Endothelial cell (in vitro differentiated cells): ENCODE measurements at regions not wholly inside any gene's neighbourhood (a gene's known extent, or its start where the extent isn't known, plus 50 kb on each side); places are given as distances from the start of the nearest gene placed in this dataset.
"Not testable (repeated sequence)": the region's sequence is repeated elsewhere in the genome, so short reads cannot be mapped to it uniquely, and the experiment has no call there.

Experiments
- DNase-seq: peaks from one replicate; pipeline ENCODE4 v3.0.0; 2021; ENCODE audit warnings: low spot score
- H3K27ac Mint-ChIP-seq: one replicate; pipeline ENCODE4 v1.8.0; 2021; ENCODE audit warnings: mixed read lengths, inconsistent platforms; ENCODE audit not compliant: unreplicated experiment
- H3K27me3 Mint-ChIP-seq: one replicate; pipeline ENCODE4 v1.8.0; 2021; ENCODE audit warnings: mild to moderate bottlenecking, moderate library complexity, mixed read lengths, inconsistent platforms; ENCODE audit not compliant: unreplicated experiment
- H3K36me3 Mint-ChIP-seq: one replicate; pipeline ENCODE4 v1.8.0; 2021; ENCODE audit warnings: mild to moderate bottlenecking, low read depth, mixed read lengths, inconsistent platforms; ENCODE audit not compliant: unreplicated experiment
- H3K4me1 Mint-ChIP-seq: one replicate; pipeline ENCODE4 v1.8.0; 2021; ENCODE audit warnings: mild to moderate bottlenecking, mixed read lengths, inconsistent platforms; ENCODE audit not compliant: unreplicated experiment
- H3K4me3 Mint-ChIP-seq: one replicate; pipeline ENCODE4 v1.8.0; 2021; ENCODE audit warnings: mild to moderate bottlenecking, mixed read lengths, inconsistent platforms; ENCODE audit not compliant: unreplicated experiment
- H3K9me3 Mint-ChIP-seq: one replicate; pipeline ENCODE4 v1.8.0; 2021; ENCODE audit warnings: mixed read lengths, inconsistent platforms; ENCODE audit not compliant: unreplicated experiment
- CTCF ChIP-seq: fragments of 200-600 bp; sonication (generic); IDR thresholded peaks from one replicate; pipeline ENCODE4 v1.5.0; 2021; ENCODE audit warnings: antibody characterized with exemption; ENCODE audit not compliant: unreplicated experiment

GRCh38 chr3:110686701-110687100 is 384.9 kb upstream of the NECTIN3 start:
- no peaks in the 10 kb centered on the region for H3K27me3 Mint-ChIP-seq
- no peak for TF ChIP-seq CTCF
- no peak for DNase-seq
- no peaks in the 10 kb centered on the region for H3K9me3 Mint-ChIP-seq
- H3K36me3 Mint-ChIP-seq, result no peaks in the 10 kb centered on the region
- H3K27ac Mint-ChIP-seq, result no peak overlapping the region
- H3K4me1 Mint-ChIP-seq, result peaks cover 2% of the 10 kb centered on the region
- no peak overlapping the region for H3K4me3 Mint-ChIP-seq

GRCh38 chr3:110687138-110687537 is 384.5 kb upstream of the NECTIN3 start:
- H3K27me3 Mint-ChIP-seq, result no peaks in the 10 kb centered on the region
- no peak for DNase-seq
- no peaks in the 10 kb centered on the region for H3K36me3 Mint-ChIP-seq
- no peak overlapping the region for H3K4me3 Mint-ChIP-seq
- peaks cover 2% of the 10 kb centered on the region for H3K4me1 Mint-ChIP-seq
- no peak for TF ChIP-seq CTCF
- no peaks in the 10 kb centered on the region for H3K9me3 Mint-ChIP-seq
- no peak overlapping the region for H3K27ac Mint-ChIP-seq

DNA sequence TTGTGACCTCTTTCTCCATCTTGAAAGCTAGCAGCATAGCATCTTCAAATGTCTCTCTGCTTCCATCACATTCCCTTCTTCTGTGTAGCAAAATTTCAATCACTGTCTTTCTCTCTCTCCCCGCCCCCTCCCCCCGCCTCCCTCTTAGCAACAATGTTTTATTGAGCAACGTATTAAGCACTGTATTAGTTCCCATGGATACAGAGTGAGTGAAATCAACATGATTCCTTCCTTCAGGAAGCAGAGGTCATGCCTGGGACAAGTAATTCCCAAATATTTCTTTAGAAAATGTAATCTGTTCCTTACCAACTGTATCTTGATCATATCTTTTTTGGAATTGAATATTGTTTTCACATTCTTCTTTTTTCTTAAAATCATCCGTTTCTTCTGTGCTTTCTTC is 373.7 kb upstream of the NECTIN3 start:
- H3K36me3 Mint-ChIP-seq, result no peaks in the 10 kb centered on the region
- H3K27me3 Mint-ChIP-seq, result no peaks in the 10 kb centered on the region
- H3K4me1 Mint-ChIP-seq, result no peaks in the 10 kb centered on the region
- no peak overlapping the region for H3K4me3 Mint-ChIP-seq
- DNase-seq, result no peak
- H3K27ac Mint-ChIP-seq, result no peak overlapping the region
- no peak for TF ChIP-seq CTCF
- H3K9me3 Mint-ChIP-seq, result no peaks in the 10 kb centered on the region

GRCh38 chr3:110704332-110704731 is 367.3 kb upstream of the NECTIN3 start:
- not testable (repeated sequence) for H3K27me3 Mint-ChIP-seq, H3K27ac Mint-ChIP-seq, H3K4me1 Mint-ChIP-seq, H3K9me3 Mint-ChIP-seq, H3K4me3 Mint-ChIP-seq, H3K36me3 Mint-ChIP-seq, DNase-seq

- TF ChIP-seq CTCF, result no peak
- H3K4me1 Mint-ChIP-seq, result no peaks in the 10 kb centered on the region
These were observed 363.5 kb upstream of the NECTIN3 start for GRCh38 chr3:110708156-110708555.

GRCh38 chr3:110710156-110710555 is 361.5 kb upstream of the NECTIN3 start:
- no peaks in the 10 kb centered on the region for H3K9me3 Mint-ChIP-seq
- H3K27ac Mint-ChIP-seq, result no peak overlapping the region
- H3K36me3 Mint-ChIP-seq, result no peaks in the 10 kb centered on the region
- H3K27me3 Mint-ChIP-seq, result no peaks in the 10 kb centered on the region
- no peak for TF ChIP-seq CTCF
- no peaks in the 10 kb centered on the region for H3K4me1 Mint-ChIP-seq
- H3K4me3 Mint-ChIP-seq, result no peak overlapping the region
- no peak for DNase-seq

More at GRCh38 chr3:110708156-110708555, 363.5 kb upstream of the NECTIN3 start:
- no peak for DNase-seq
- no peak overlapping the region for H3K27ac Mint-ChIP-seq
- no peaks in the 10 kb centered on the region for H3K27me3 Mint-ChIP-seq
- no peaks in the 10 kb centered on the region for H3K36me3 Mint-ChIP-seq
- H3K9me3 Mint-ChIP-seq, result no peaks in the 10 kb centered on the region
- H3K4me3 Mint-ChIP-seq, result no peak overlapping the region
